Liver (tissue), 8 donors: ENCODE measurements at regions not wholly inside any gene's neighbourhood (a gene's known extent, or its start where the extent isn't known, plus 50 kb on each side); places are given as distances from the start of the nearest gene placed in this dataset.

Experiments
- DNase-seq: peaks from one replicate; pipeline ENCODE4 v3.0.0-alpha.2; 2017; ENCODE audit warnings: low spot score
- H3K27ac ChIP-seq, 2 donors: one replicate each; pipeline ENCODE4 v1.7.0; 2013; ENCODE audit warnings: inconsistent platforms in 2 of 2, low read length in 2 of 2, control low read depth in 1 of 2, low read depth in 1 of 2, mild to moderate bottlenecking in 1 of 2
- H3K27me3 ChIP-seq, 4 donors: one replicate each; pipeline versions ENCODE4 v1.6.1 to v1.7.0; 2013; ENCODE audit warnings: low read length in 3 of 4, inconsistent platforms in 1 of 4, mild to moderate bottlenecking in 1 of 4, moderate library complexity in 1 of 4; ENCODE audit not compliant: control insufficient read depth in 4 of 4, insufficient read depth in 4 of 4
- H3K36me3 ChIP-seq, 4 donors: one replicate each; pipeline versions ENCODE4 v1.6.1 to v1.7.0; 2013; ENCODE audit warnings: low read length in 3 of 4, mild to moderate bottlenecking in 3 of 4, low read depth in 1 of 4, moderate library complexity in 1 of 4; ENCODE audit not compliant: control insufficient read depth in 4 of 4, insufficient read depth in 3 of 4
- H3K4me1 ChIP-seq, 4 donors: one replicate each; pipeline versions ENCODE4 v1.6.1 to v1.7.0; 2013; ENCODE audit warnings: low read length in 3 of 4, mild to moderate bottlenecking in 3 of 4, moderate library complexity in 1 of 4; ENCODE audit not compliant: control insufficient read depth in 4 of 4, insufficient read depth in 4 of 4
- H3K4me3 ChIP-seq, 3 donors: one replicate each; pipeline versions ENCODE4 v1.6.1 to v1.7.0; 2013; ENCODE audit warnings: low read length in 3 of 3, control low read depth in 1 of 3, low read depth in 1 of 3, mild to moderate bottlenecking in 1 of 3
- H3K9ac ChIP-seq, 2 donors: one replicate each; pipeline ENCODE4 v1.7.0; 2013; ENCODE audit warnings: low read length in 2 of 2, mild to moderate bottlenecking in 2 of 2, moderate library complexity in 2 of 2, control low read depth in 1 of 2, low read depth in 1 of 2
- H3K9me3 ChIP-seq, 4 donors: one replicate each; pipeline versions ENCODE4 v1.6.1 to v1.7.0; 2013; ENCODE audit warnings: low read length in 3 of 4; ENCODE audit not compliant: control insufficient read depth in 4 of 4
- EGR1 ChIP-seq, 2 donors: IDR thresholded peaks; 2 replicates each; pipeline ENCODE4 v1.6.1; 2016 to 2018; ENCODE audit warnings: antibody characterized with exemption in 2 of 2, low read depth in 2 of 2
- FOXA1 ChIP-seq: IDR thresholded peaks from 2 replicates; pipeline ENCODE4 v1.6.1; 2016; ENCODE audit warnings: antibody characterized with exemption
- FOXA2 ChIP-seq: IDR thresholded peaks from 2 replicates; pipeline ENCODE4 v1.6.1; 2016; ENCODE audit warnings: antibody characterized with exemption
- GABPA ChIP-seq, 2 donors: IDR thresholded peaks in 1 of 2; conservative IDR thresholded peaks in 1 of 2; 2 replicates each; pipeline ENCODE4 v1.6.1; 2016; ENCODE audit warnings: antibody characterized with exemption in 2 of 2, mild to moderate bottlenecking in 1 of 2, moderate library complexity in 1 of 2
- HNF4A ChIP-seq, 2 donors: conservative IDR thresholded peaks; 2 replicates each; pipeline ENCODE4 v1.6.1; 2016; ENCODE audit warnings: antibody characterized with exemption in 2 of 2, mild to moderate bottlenecking in 2 of 2
- HNF4G ChIP-seq: IDR thresholded peaks from 2 replicates; pipeline ENCODE4 v1.6.1; 2016; ENCODE audit warnings: antibody characterized with exemption
- JUND ChIP-seq, 2 donors: IDR thresholded peaks; 2 replicates each; pipeline ENCODE4 v1.6.1; 2016; ENCODE audit warnings: antibody characterized with exemption in 2 of 2
- NR2F2 ChIP-seq: IDR thresholded peaks from 2 replicates; pipeline ENCODE4 v1.6.1; 2016; ENCODE audit warnings: antibody characterized with exemption
- RAD21 ChIP-seq, 2 donors: IDR thresholded peaks; 2 replicates each; pipeline ENCODE4 v1.6.1; 2016; ENCODE audit warnings: antibody characterized with exemption in 2 of 2, mild to moderate bottlenecking in 2 of 2
- RXRA ChIP-seq, 2 donors: IDR thresholded peaks; 2 replicates each; pipeline ENCODE4 v1.6.1; 2017 to 2018; ENCODE audit warnings: antibody characterized with exemption in 2 of 2, mild to moderate bottlenecking in 1 of 2
- SP1 ChIP-seq: IDR thresholded peaks from 2 replicates; pipeline ENCODE4 v1.6.1; 2018; ENCODE audit warnings: antibody characterized with exemption, mild to moderate bottlenecking
- TAF1 ChIP-seq: conservative IDR thresholded peaks from 2 replicates; pipeline ENCODE4 v1.6.1; 2016; ENCODE audit warnings: antibody characterized with exemption, mild to moderate bottlenecking
- YY1 ChIP-seq: IDR thresholded peaks from 2 replicates; pipeline ENCODE4 v1.6.1; 2016; ENCODE audit warnings: antibody characterized with exemption, mild to moderate bottlenecking
- WGBS: extraction: QIAGEN DNeasy Blood & Tissue Kit; methylation state at CpG from one replicate; pipeline ENCODE4 v1.1.7; 2013; 5-methylcytosine and 5-hydroxymethylcytosine counted together
- TF ChIP-seq, protein P1 (sequence below): IDR thresholded peaks from 2 replicates; pipeline ENCODE4 v1.6.1; 2016; ENCODE audit warnings: antibody characterized with exemption
- TF ChIP-seq, protein P2 (sequence below): fragments of 150-350 bp; IDR thresholded peaks from 2 replicates; pipeline ENCODE4 v1.5.1; 2017; ENCODE audit warnings: improper control_type of control experiment, low read depth, low read length; ENCODE audit not compliant: missing input control
- TF ChIP-seq, protein P3 (sequence below): IDR thresholded peaks from 2 replicates; pipeline ENCODE4 v1.6.1; 2016; ENCODE audit warnings: antibody characterized with exemption
- TF ChIP-seq, protein P4 (sequence below): IDR thresholded peaks from 2 replicates; pipeline ENCODE4 v1.6.1; 2016; ENCODE audit warnings: antibody characterized with exemption
- TF ChIP-seq, protein P5 (sequence below): IDR thresholded peaks from 2 replicates; pipeline ENCODE4 v1.6.1; 2016; ENCODE audit warnings: antibody characterized with exemption, mild to moderate bottlenecking
- donor health status: healthy.
- donor health status: healthy.
- donor health status: healthy.
- donor health status: healthy.
- donor health status: healthy.

DNA sequence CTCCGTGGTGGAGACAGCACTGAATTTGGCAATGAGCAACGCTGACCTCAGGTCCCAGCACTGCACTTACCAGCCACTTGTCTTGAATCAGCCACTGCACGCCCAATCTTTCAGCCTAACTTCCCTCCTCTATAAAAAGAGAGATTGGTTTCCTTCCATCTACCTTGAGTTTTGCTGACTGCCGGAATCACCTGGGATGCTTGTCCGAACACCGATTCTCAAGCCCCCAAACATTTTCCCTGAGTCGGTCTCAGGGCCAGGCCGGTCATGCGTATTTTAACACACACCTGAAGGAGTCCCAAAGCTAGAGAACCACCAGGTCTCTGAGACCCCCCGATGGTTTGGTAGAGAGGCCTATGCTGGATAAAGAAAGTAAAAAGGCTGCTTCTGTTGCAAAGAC lies 131.5 kb downstream of the SPATA19 start (continued):
- TF ChIP-seq, protein P1, sequence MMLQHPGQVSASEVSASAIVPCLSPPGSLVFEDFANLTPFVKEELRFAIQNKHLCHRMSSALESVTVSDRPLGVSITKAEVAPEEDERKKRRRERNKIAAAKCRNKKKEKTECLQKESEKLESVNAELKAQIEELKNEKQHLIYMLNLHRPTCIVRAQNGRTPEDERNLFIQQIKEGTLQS, result no peak

DNA sequence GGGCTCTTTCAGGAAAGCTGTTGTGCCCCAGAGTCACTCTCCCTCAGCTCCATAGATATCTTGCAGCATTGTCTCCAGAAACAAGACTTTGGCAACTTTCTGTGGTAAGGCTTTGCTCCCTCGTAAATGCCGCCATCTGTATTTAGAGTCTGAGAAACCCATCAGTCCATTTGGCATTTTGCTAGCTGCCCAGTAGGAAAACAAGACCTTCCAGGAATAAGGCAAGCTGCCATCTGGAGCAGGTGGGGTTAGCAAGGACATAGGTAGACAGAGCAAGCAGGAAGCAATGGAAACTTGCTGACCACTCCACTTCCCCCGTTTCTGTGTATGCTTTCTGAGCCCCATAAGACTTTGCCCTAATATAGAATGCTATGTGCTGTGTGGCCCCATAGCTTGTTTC lies 131.9 kb downstream of the SPATA19 start:
- 83% methylated on average over 3 of the region's 3 CpGs for WGBS
- TF ChIP-seq, protein P2, sequence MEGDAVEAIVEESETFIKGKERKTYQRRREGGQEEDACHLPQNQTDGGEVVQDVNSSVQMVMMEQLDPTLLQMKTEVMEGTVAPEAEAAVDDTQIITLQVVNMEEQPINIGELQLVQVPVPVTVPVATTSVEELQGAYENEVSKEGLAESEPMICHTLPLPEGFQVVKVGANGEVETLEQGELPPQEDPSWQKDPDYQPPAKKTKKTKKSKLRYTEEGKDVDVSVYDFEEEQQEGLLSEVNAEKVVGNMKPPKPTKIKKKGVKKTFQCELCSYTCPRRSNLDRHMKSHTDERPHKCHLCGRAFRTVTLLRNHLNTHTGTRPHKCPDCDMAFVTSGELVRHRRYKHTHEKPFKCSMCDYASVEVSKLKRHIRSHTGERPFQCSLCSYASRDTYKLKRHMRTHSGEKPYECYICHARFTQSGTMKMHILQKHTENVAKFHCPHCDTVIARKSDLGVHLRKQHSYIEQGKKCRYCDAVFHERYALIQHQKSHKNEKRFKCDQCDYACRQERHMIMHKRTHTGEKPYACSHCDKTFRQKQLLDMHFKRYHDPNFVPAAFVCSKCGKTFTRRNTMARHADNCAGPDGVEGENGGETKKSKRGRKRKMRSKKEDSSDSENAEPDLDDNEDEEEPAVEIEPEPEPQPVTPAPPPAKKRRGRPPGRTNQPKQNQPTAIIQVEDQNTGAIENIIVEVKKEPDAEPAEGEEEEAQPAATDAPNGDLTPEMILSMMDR, result no peak
- Histone ChIP-seq H3K27ac (no peak overlapping the region), H3K9me3 (peaks cover 0 to under 1% (median 0%) of the 10 kb centered on the region in 4 donors), H3K9ac (no peak overlapping the region), H3K4me1 (no peaks in the 10 kb centered on the region), H3K27me3 (peaks cover 0 to 7% (median 0%) of the 10 kb centered on the region in 4 donors), H3K36me3 (no peaks in the 10 kb centered on the region), H3K4me3 (no peak overlapping the region)
- no peak for DNase-seq

DNA sequence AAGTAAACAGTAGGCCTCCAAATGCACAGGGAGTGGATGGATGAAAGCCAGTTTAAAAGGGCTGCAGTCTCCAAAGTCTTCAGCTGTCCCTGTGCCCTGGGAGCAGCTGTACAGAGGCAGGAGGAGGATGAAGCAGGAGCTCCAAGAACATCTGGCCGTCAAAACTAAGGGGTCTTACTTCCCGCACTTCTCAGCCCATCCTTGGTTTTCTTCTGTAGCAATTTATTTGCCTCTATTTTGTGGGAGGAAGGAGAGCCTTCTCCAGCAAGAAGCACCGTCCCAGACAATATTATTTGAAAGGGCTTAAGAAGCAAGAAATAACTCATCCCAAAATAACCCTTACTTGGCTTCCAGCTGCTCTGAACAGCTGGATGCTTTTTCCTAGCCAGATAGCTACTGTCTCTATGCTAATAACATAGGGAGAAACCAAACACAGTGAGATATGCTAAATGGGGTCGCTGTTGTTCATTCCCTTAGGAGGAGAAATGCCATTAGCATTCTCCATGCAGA lies 133.2 kb downstream of the SPATA19 start:
- Histone ChIP-seq H3K27me3 (peaks cover 0 to 5% (median 0%) of the 10 kb centered on the region in 4 donors), H3K9me3 (peaks cover 0 to 2% (median 0%) of the 10 kb centered on the region in 4 donors), H3K27ac (no peak overlapping the region), H3K4me3 (no peak overlapping the region), H3K9ac (no peak overlapping the region), H3K4me1 (no peaks in the 10 kb centered on the region), H3K36me3 (no peaks in the 10 kb centered on the region)
- DNase-seq, result no peak
- TF ChIP-seq HNF4G, result no peak
- TF ChIP-seq, protein P3, sequence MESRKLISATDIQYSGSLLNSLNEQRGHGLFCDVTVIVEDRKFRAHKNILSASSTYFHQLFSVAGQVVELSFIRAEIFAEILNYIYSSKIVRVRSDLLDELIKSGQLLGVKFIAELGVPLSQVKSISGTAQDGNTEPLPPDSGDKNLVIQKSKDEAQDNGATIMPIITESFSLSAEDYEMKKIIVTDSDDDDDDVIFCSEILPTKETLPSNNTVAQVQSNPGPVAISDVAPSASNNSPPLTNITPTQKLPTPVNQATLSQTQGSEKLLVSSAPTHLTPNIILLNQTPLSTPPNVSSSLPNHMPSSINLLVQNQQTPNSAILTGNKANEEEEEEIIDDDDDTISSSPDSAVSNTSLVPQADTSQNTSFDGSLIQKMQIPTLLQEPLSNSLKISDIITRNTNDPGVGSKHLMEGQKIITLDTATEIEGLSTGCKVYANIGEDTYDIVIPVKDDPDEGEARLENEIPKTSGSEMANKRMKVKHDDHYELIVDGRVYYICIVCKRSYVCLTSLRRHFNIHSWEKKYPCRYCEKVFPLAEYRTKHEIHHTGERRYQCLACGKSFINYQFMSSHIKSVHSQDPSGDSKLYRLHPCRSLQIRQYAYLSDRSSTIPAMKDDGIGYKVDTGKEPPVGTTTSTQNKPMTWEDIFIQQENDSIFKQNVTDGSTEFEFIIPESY, result no peak
- no peak for TF ChIP-seq GABPA (IDR thresholded peaks at IDR 0.05 in 1 of 2, conservative IDR thresholded peaks at IDR 0.05 in 1 of 2)
- TF ChIP-seq, protein P4, sequence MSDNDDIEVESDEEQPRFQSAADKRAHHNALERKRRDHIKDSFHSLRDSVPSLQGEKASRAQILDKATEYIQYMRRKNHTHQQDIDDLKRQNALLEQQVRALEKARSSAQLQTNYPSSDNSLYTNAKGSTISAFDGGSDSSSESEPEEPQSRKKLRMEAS, result no peak
- TF ChIP-seq RXRA (IDR thresholded peaks at IDR 0.05), result no peak
- no peak for TF ChIP-seq EGR1 (IDR thresholded peaks at IDR 0.05; ENCODE audit: low read depth in 2 of 2)
- TF ChIP-seq, protein P5, sequence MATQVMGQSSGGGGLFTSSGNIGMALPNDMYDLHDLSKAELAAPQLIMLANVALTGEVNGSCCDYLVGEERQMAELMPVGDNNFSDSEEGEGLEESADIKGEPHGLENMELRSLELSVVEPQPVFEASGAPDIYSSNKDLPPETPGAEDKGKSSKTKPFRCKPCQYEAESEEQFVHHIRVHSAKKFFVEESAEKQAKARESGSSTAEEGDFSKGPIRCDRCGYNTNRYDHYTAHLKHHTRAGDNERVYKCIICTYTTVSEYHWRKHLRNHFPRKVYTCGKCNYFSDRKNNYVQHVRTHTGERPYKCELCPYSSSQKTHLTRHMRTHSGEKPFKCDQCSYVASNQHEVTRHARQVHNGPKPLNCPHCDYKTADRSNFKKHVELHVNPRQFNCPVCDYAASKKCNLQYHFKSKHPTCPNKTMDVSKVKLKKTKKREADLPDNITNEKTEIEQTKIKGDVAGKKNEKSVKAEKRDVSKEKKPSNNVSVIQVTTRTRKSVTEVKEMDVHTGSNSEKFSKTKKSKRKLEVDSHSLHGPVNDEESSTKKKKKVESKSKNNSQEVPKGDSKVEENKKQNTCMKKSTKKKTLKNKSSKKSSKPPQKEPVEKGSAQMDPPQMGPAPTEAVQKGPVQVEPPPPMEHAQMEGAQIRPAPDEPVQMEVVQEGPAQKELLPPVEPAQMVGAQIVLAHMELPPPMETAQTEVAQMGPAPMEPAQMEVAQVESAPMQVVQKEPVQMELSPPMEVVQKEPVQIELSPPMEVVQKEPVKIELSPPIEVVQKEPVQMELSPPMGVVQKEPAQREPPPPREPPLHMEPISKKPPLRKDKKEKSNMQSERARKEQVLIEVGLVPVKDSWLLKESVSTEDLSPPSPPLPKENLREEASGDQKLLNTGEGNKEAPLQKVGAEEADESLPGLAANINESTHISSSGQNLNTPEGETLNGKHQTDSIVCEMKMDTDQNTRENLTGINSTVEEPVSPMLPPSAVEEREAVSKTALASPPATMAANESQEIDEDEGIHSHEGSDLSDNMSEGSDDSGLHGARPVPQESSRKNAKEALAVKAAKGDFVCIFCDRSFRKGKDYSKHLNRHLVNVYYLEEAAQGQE, result no peak
- no peak for TF ChIP-seq FOXA1
- TF ChIP-seq RAD21 (IDR thresholded peaks at IDR 0.05), result no peak
- TF ChIP-seq, protein P2, result no peak
- TF ChIP-seq, protein P1, result no peak
- TF ChIP-seq SP1, result no peak
- no peak for TF ChIP-seq FOXA2
- no peak for TF ChIP-seq TAF1
- TF ChIP-seq HNF4A (conservative IDR thresholded peaks at IDR 0.05), result no peak
- TF ChIP-seq JUND (IDR thresholded peaks at IDR 0.05), result no peak
- TF ChIP-seq YY1, result no peak
- TF ChIP-seq NR2F2, result no peak
- 15% methylated on average over 4 of the region's 4 CpGs for WGBS
